Putamen (tissue), 1 donor: ENCODE measurements at regions not wholly inside any gene's neighbourhood (a gene's known extent, or its start where the extent isn't known, plus 50 kb on each side); places are given as distances from the start of the nearest gene placed in this dataset.
A peak's percentile ranks its signal among the peaks of the same experiment; 100 is the strongest.

ENCODE experiments used
- DNase-seq: peaks from one replicate; pipeline ENCODE4 v3.0.0-alpha.2; 2016; ENCODE audit warnings: low spot score

- DNase-seq: no peak
Observed at GRCh38 chr10:62926407-62926806, 110.2 kb upstream of the EGR2 start.

DNA sequence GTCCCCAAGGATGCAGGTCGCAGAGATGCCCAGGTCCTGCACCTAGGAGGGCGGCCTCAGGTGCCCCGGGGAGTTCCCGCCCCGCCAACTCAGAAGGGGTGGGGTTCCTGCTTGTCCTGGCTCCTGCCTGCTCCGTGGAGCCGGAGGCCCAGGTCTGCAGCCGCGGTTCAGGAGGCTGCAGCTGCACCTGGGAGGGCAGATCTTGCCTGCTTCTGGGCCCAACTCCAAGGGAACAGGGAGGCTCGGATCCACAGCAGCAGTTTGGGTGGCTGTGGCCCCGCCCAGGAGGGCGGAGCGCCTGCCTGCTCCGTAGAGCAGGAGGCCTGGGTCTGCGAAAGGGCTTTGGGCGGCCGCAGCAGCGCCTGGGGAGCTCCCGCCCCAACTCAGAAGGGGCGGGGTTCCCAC, 108.2 kb upstream of the EGR2 start:
- DNase-seq: no peak

GRCh38 chr10:62919776-62920175, 103.6 kb upstream of the EGR2 start:
- DNase-seq: no peak

DNA sequence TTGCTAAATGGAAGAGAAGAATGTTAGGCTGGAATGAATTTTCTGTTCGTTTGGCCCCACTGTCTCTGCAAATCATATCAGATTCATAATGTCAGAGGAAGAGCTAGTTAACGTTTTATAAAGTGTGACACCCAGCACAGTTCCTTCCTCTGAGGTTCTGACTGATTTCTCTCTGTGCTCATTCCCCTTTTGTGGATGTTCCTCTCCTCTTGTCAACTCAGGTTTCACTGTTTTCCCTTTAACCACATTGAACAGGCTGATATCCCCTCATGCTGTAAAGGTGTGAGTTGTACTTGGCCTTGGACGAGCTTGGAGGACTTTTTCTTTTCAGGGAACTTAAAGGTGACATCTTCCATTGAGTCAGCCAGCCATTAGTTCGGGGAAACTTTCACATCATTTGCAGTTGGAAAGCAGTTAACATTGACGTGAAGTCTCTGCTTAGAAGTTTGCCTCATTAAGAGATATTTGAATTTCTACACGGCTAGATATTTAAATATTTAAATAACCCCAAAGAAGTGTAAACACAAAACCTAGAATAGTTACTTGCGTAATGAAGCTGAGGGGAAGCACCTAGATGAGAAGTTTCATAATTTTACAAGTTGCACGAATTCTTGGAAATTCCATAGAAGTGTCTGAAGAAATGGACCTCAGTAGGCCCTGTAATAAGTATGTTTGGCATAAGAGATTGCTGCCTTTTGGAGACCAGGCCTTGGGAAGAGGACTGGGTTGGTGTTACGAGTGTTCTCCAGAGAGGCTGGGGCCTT, 101.5 kb upstream of the EGR2 start:
- no peak for DNase-seq

DNA sequence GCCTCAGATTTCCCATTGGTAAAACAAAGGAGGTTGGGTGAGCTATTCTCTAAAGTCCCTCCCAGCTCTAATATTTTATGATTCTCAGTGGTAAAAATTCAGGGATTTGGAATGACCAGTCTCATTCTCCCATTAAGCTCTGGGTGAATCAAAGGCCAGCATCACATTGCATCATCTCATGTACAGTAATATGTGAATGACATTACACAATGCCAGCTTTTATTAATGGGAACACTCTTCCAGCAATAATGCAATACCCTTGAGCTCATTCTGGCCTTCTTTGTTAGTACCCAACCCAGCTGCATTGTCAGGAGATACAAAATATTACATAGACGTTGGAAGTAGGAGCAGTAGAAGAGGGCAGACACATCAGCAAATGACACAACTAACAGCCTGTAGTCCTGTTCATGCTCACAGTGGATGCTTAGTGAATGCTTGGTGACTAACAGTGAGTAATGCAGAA, 100.0 kb upstream of the EGR2 start:
- DNase-seq: no peak

DNA sequence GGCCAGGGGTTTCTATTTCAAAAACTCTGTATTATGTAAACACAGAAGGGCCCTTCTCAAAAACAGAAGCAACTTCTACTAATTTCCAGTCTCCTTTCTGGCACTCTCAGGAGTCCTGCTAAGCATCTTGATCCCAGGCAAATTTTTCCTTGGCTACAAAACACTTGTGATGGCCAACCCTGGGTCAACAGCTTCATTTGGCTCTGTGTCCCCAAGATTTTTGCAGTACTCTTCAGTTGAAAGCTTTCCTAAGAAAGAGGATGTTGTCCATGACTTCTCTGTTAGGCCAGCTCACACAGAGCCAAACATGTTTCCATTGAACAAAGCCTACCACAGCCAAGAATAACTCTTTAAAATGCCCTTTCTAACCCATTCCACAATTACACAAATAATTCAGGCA, 99.0 kb upstream of the EGR2 start:
- DNase-seq: no peak

DNA sequence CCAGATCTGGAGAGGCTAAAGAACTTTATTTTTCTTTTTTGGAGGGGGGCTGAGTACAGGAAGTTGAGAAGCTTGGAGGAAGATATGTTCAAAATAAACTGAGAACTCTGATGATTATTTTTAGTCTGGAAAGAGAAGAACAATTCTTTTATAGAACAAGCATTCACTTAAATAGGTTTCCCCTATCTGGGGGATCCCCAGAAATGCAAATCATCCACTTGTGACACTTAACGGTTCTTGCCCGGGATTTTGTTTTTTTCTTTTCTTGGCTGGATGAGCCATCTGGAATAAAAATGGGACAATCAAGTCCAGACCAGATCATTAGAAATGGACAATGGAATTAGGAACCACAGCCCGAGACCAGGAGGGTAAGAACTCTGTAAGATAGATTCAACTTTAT, 95.9 kb upstream of the EGR2 start:
- no peak for DNase-seq

DNA sequence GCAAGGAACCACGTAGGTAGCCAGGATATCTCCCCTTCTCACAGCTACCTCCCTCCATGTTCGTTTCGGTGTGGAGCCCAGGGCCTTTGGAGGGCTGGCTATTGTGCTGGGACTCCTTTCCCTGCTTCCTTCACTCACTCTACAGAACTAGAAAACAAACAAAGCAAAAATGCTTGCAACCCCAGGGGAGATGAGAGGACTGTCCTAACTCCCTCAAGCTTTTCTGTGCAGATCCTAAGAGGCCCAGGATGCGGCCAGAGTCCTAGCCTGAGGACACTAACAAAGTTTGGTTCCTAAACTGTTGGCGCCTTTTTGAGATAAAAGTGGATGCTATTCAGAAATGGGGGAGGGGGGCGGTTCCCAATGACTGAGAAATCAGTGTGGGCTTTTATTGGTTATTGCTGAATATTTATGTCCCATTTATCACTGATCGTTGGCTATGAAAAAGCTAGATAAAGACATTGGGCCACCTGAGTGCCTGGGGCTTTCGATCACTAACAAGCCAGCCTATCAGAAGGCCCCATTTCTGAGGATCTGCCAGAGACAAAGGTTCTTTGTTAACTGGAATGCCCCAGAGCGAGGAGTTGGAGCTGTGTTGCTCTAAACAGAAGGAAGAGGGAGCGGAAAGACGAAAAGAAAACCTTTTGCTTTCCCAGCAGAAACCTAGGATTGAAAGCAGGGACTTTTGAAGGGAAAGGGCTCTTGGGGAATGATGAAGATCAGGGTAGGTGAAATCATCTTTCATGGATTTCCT, 95.2 kb upstream of the EGR2 start:
- DNase-seq: peak; percentile 64

GRCh38 chr10:62907470-62908212, 91.5 kb upstream of the EGR2 start:
- DNase-seq: no peak

GRCh38 chr10:62904281-62904875, 88.2 kb upstream of the EGR2 start:
- DNase-seq: no peak

GRCh38 chr10:62903828-62904227, 87.7 kb upstream of the EGR2 start:
- DNase-seq: no peak

GRCh38 chr10:62900829-62901571, 84.8 kb upstream of the EGR2 start:
- no peak for DNase-seq

GRCh38 chr10:62899311-62899710, 83.1 kb upstream of the EGR2 start:
- DNase-seq: no peak

DNA sequence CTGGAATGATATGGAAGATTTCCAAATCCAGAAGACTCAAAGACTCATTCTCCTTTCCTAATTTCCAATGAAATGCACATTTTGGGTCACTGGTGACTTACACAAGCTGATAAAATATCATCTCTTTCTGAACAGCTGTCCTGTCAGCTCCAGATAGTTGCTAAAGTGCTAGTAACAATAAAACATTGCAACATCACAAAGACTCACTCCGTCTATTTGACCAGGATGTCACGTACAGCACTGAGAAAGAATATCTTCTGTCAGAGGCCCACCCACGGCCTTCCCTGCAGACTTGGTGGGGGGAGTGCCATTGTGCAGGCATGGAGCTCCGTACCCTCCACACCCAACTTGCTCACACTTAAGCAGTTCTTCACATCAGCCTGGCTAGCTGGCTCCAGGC, 78.9 kb upstream of the EGR2 start:
- DNase-seq: no peak

GRCh38 chr10:62894156-62894555, 78.0 kb upstream of the EGR2 start:
- DNase-seq: no peak

GRCh38 chr10:62893036-62893435, 76.9 kb upstream of the EGR2 start:
- no peak for DNase-seq

GRCh38 chr10:62890395-62890794, 74.2 kb upstream of the EGR2 start:
- DNase-seq: no peak

DNA sequence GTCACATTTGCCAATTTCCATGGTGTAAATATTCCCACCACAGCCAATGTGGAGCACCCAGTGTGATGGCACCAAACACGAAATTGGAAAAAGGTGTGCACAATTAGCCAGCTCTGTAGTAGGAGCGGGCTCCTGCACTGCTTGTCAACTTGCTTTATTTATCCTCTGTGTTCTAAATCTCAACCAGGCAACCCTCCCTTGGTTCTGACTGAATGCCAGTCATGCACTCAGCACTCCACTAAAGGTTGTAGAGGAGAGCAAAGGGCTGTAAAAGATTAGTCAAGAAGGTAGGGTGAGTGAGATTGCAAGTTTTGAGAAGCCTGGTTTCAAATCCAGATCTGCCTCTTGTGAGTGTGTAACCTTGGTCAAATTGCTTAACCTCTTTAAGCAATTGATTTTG, 71.5 kb upstream of the EGR2 start:
- no peak for DNase-seq

DNA sequence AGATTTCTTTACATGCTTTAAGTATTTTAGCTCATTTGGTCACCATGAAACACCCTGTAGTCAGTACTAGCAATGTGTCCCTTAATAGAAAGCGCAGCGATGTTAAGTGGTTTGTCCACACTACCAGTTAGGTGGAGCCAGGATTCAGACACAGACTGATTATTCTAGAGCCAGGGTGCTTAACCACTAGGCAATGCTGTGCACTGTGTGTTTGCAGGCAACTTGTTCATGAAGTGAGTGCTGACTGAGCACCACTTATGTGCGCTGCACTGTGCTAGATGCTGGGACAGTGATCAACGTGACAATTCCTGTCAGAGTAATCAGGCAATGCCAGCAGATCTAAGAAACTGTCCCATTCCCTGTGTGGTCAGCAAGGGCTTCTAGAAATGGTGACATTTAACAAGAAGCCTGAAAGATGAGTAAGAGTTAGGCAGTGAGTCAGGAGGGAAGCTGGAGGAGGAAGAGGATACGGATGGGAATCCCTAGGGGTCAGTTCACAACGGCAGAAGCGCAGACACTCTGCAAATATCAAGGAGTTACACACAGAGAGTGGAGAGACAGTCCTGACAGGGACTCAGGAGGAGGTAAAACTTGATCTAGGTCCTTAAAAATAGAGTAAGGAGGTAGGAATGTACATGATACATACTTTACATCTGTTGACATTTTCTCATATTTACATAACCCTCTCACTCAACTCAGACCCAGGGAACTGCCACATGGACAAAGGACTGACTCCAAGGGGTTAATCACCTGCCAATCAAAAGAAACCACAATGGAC, 69.7 kb upstream of the EGR2 start:
- DNase-seq: no peak

- no peak for DNase-seq
Observed at GRCh38 chr10:62880162-62880561, 64.0 kb upstream of the EGR2 start.

DNA sequence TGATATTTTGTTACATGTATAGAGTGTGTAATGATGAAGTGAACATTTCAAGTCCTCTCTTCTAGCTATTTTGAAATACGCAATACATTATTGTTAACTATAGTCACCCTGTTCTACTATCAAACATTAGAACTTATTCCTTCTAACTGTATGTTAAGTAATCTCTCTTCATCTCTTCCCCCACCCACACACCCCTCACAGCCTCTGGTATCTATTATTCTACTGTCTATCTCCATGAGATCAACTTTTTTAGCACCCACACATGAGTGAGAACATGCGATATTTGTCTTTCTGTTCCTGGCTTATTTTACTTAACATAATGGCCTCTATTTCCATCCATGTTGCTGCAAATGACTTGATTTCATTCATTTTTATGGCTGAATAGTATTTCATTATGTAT, 57.7 kb upstream of the EGR2 start:
- peak; percentile 8 for DNase-seq
